Muscle layer of colon (tissue), 2 donors: ENCODE measurements at regions not wholly inside any gene's neighbourhood (a gene's known extent, or its start where the extent isn't known, plus 50 kb on each side); places are given as distances from the start of the nearest gene placed in this dataset.

Experiments used
- H3K27ac ChIP-seq: one replicate; pipeline ENCODE4 v1.7.0; 2013; ENCODE audit warnings: low read depth, mild to moderate bottlenecking, low read length, moderate library complexity
- H3K27me3 ChIP-seq, 2 donors: one replicate each; pipeline ENCODE4 v1.7.0; 2013; ENCODE audit warnings: low read length in 2 of 2, mild to moderate bottlenecking in 2 of 2; ENCODE audit not compliant: insufficient read depth in 2 of 2, control insufficient read depth in 1 of 2
- H3K36me3 ChIP-seq: one replicate; pipeline ENCODE4 v1.7.0; 2013; ENCODE audit warnings: mild to moderate bottlenecking, low read length; ENCODE audit not compliant: insufficient read depth
- H3K4me1 ChIP-seq: one replicate; pipeline ENCODE4 v1.7.0; 2013; ENCODE audit warnings: mild to moderate bottlenecking, low read length; ENCODE audit not compliant: insufficient read depth
- H3K4me3 ChIP-seq, 2 donors: one replicate each; pipeline ENCODE4 v1.7.0; 2013; ENCODE audit warnings: low read length in 2 of 2, low read depth in 1 of 2, mild to moderate bottlenecking in 1 of 2, moderate library complexity in 1 of 2
- H3K9ac ChIP-seq: one replicate; pipeline ENCODE4 v1.7.0; 2013; ENCODE audit warnings: low read length
- H3K9me3 ChIP-seq: one replicate; pipeline ENCODE4 v1.7.0; 2013; ENCODE audit warnings: mild to moderate bottlenecking, low read length
- donor health status: abdominal sarcoma.
- donor health status: Adenocarcinoma of cecum.

- no peaks in the 10 kb centered on the region for H3K36me3 ChIP-seq
- no peak overlapping the region for H3K27ac ChIP-seq
- no peak overlapping the region for H3K9ac ChIP-seq
- H3K27me3 ChIP-seq, result no peaks in the 10 kb centered on the region
- no peaks in the 10 kb centered on the region for H3K9me3 ChIP-seq
- H3K4me3 ChIP-seq, result no peak overlapping the region
- no peaks in the 10 kb centered on the region for H3K4me1 ChIP-seq
Observed at GRCh38 chr5:116377276-116378006, 197.2 kb downstream of the SEMA6A start.

GRCh38 chr5:116375926-116376325 is 198.7 kb downstream of the SEMA6A start:
- no peak overlapping the region for H3K27ac ChIP-seq
- H3K9ac ChIP-seq, result no peak overlapping the region
- no peaks in the 10 kb centered on the region for H3K4me1 ChIP-seq
- H3K36me3 ChIP-seq, result no peaks in the 10 kb centered on the region
- no peak overlapping the region for H3K4me3 ChIP-seq
- H3K27me3 ChIP-seq, result no peaks in the 10 kb centered on the region
- H3K9me3 ChIP-seq, result no peaks in the 10 kb centered on the region

GRCh38 chr5:116374434-116374852 is 200.2 kb downstream of the SEMA6A start:
- Histone ChIP-seq H3K9me3 (no peaks in the 10 kb centered on the region), H3K4me3 (no peak overlapping the region), H3K27ac (no peak overlapping the region), H3K36me3 (no peaks in the 10 kb centered on the region), H3K9ac (no peak overlapping the region), H3K27me3 (no peaks in the 10 kb centered on the region), H3K4me1 (no peaks in the 10 kb centered on the region)

- no peaks in the 10 kb centered on the region for H3K36me3 ChIP-seq
- H3K27me3 ChIP-seq, result no peaks in the 10 kb centered on the region
- H3K9me3 ChIP-seq, result no peaks in the 10 kb centered on the region
- H3K9ac ChIP-seq, result no peak overlapping the region
- no peak overlapping the region for H3K27ac ChIP-seq
- no peak overlapping the region for H3K4me3 ChIP-seq
- H3K4me1 ChIP-seq, result no peaks in the 10 kb centered on the region
Observed at GRCh38 chr5:116372931-116373597, 201.6 kb downstream of the SEMA6A start.

GRCh38 chr5:116371935-116372334 is 202.7 kb downstream of the SEMA6A start:
- Histone ChIP-seq H3K27ac (no peak overlapping the region), H3K9me3 (no peaks in the 10 kb centered on the region), H3K36me3 (no peaks in the 10 kb centered on the region), H3K27me3 (no peaks in the 10 kb centered on the region), H3K4me1 (no peaks in the 10 kb centered on the region), H3K9ac (no peak overlapping the region), H3K4me3 (no peak overlapping the region)

GRCh38 chr5:116371431-116371830 is 203.2 kb downstream of the SEMA6A start:
- no peaks in the 10 kb centered on the region for H3K36me3 ChIP-seq
- no peaks in the 10 kb centered on the region for H3K9me3 ChIP-seq
- no peaks in the 10 kb centered on the region for H3K27me3 ChIP-seq
- H3K27ac ChIP-seq, result no peak overlapping the region
- H3K9ac ChIP-seq, result no peak overlapping the region
- no peaks in the 10 kb centered on the region for H3K4me1 ChIP-seq
- no peak overlapping the region for H3K4me3 ChIP-seq

- H3K27ac ChIP-seq, result no peak overlapping the region
Observed at GRCh38 chr5:116370886-116371285, 203.7 kb downstream of the SEMA6A start.

GRCh38 chr5:116370149-116370548 is 204.5 kb downstream of the SEMA6A start:
- H3K27ac ChIP-seq, result no peak overlapping the region
- no peaks in the 10 kb centered on the region for H3K9me3 ChIP-seq
- H3K27me3 ChIP-seq, result no peaks in the 10 kb centered on the region
- no peaks in the 10 kb centered on the region for H3K4me1 ChIP-seq
- H3K36me3 ChIP-seq, result no peaks in the 10 kb centered on the region
- H3K9ac ChIP-seq, result no peak overlapping the region
- no peak overlapping the region for H3K4me3 ChIP-seq

More at GRCh38 chr5:116370886-116371285, 203.7 kb downstream of the SEMA6A start:
- Histone ChIP-seq H3K4me1 (no peaks in the 10 kb centered on the region), H3K4me3 (no peak overlapping the region), H3K9ac (no peak overlapping the region), H3K9me3 (no peaks in the 10 kb centered on the region), H3K27me3 (no peaks in the 10 kb centered on the region), H3K36me3 (no peaks in the 10 kb centered on the region)

GRCh38 chr5:116365006-116365496 is 209.6 kb downstream of the SEMA6A start:
- Histone ChIP-seq H3K4me3 (no peak overlapping the region), H3K27me3 (no peaks in the 10 kb centered on the region), H3K9ac (no peak overlapping the region), H3K27ac (no peak overlapping the region), H3K36me3 (no peaks in the 10 kb centered on the region), H3K9me3 (no peaks in the 10 kb centered on the region), H3K4me1 (peaks cover 16% of the 10 kb centered on the region)

- no peaks in the 10 kb centered on the region for H3K9me3 ChIP-seq
- H3K4me3 ChIP-seq, result no peak overlapping the region
- H3K4me1 ChIP-seq, result peaks cover 27% of the 10 kb centered on the region
- H3K9ac ChIP-seq, result no peak overlapping the region
- H3K36me3 ChIP-seq, result no peaks in the 10 kb centered on the region
- no peak overlapping the region for H3K27ac ChIP-seq
- H3K27me3 ChIP-seq, result no peaks in the 10 kb centered on the region
Observed at GRCh38 chr5:116363780-116364179, 210.8 kb downstream of the SEMA6A start.

- no peaks in the 10 kb centered on the region for H3K27me3 ChIP-seq
- peaks cover 27% of the 10 kb centered on the region for H3K4me1 ChIP-seq
- peak overlapping the region; percentile 42 to 51 for H3K4me3 ChIP-seq
- H3K9me3 ChIP-seq, result no peaks in the 10 kb centered on the region
- H3K9ac ChIP-seq, result no peak overlapping the region
- peak overlapping the region; percentile 30 for H3K27ac ChIP-seq
- no peaks in the 10 kb centered on the region for H3K36me3 ChIP-seq
Observed at GRCh38 chr5:116361979-116362577, 212.5 kb downstream of the SEMA6A start.
